ENCODE measurements at regions not wholly inside any gene's neighbourhood (a gene's known extent, or its start where the extent isn't known, plus 50 kb on each side); places are given as distances from the start of the nearest gene placed in this dataset.

GRCh38 chr15:87740655-87741344, 515.7 kb downstream of the NTRK3 start:
- no peak for TF ChIP-seq RXRA (IDR thresholded peaks at IDR 0.05; ENCODE audit: insufficient read depth, low read depth, low read length)
- TF ChIP-seq, protein P1, sequence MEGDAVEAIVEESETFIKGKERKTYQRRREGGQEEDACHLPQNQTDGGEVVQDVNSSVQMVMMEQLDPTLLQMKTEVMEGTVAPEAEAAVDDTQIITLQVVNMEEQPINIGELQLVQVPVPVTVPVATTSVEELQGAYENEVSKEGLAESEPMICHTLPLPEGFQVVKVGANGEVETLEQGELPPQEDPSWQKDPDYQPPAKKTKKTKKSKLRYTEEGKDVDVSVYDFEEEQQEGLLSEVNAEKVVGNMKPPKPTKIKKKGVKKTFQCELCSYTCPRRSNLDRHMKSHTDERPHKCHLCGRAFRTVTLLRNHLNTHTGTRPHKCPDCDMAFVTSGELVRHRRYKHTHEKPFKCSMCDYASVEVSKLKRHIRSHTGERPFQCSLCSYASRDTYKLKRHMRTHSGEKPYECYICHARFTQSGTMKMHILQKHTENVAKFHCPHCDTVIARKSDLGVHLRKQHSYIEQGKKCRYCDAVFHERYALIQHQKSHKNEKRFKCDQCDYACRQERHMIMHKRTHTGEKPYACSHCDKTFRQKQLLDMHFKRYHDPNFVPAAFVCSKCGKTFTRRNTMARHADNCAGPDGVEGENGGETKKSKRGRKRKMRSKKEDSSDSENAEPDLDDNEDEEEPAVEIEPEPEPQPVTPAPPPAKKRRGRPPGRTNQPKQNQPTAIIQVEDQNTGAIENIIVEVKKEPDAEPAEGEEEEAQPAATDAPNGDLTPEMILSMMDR (IDR thresholded peaks at IDR 0.05; ENCODE audit: control extremely low read depth in 1 of 3, insufficient read depth in 1 of 3, low read depth in 1 of 3, low read length in 3 of 3): no peak
- TF ChIP-seq POLR2A (IDR thresholded peaks at IDR 0.05; ENCODE audit: control extremely low read depth in 1 of 2, low read depth in 2 of 2, low read length in 2 of 2): no peak
- TF ChIP-seq, protein P2, sequence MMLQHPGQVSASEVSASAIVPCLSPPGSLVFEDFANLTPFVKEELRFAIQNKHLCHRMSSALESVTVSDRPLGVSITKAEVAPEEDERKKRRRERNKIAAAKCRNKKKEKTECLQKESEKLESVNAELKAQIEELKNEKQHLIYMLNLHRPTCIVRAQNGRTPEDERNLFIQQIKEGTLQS (IDR thresholded peaks at IDR 0.05; ENCODE audit: insufficient read depth, low read depth, low read length): no peak
- no peak for TF ChIP-seq ZNF274 (IDR thresholded peaks at IDR 0.05; ENCODE audit: borderline replicate concordance, extremely low read depth, low read length)
- TF ChIP-seq TAF7 (optimal IDR thresholded peaks at IDR 0.05; ENCODE audit: borderline replicate concordance, low read depth, low read length): no peak
- no peak for TF ChIP-seq E2F6 (IDR thresholded peaks at IDR 0.05)
- TF ChIP-seq USF2 (IDR thresholded peaks at IDR 0.05; ENCODE audit: low read length): no peak
